ENCODE measurements at regions not wholly inside any gene's neighbourhood (a gene's known extent, or its start where the extent isn't known, plus 50 kb on each side); places are given as distances from the start of the nearest gene placed in this dataset.

GRCh38 chr17:64736804-64737492 lies 74.8 kb upstream of the SMURF2 start:
- TF ChIP-seq REST (IDR thresholded peaks at IDR 0.05; ENCODE audit: unreplicated experiment), result no peak
- TF ChIP-seq CTCF (conservative IDR thresholded peaks at IDR 0.05; ENCODE audit: low read depth in 2 of 2), result peak; percentile 63 to 72
- TF ChIP-seq ETS1 (IDR thresholded peaks at IDR 0.05), result no peak
- no peak for TF ChIP-seq POLR2AphosphoS5 (IDR thresholded peaks at IDR 0.05; ENCODE audit: low read depth)
- no peak for TF ChIP-seq EZH2 (IDR thresholded peaks at IDR 0.05; ENCODE audit: low read depth, unreplicated experiment)
- no peak for TF ChIP-seq EZH2phosphoT487 (IDR thresholded peaks at IDR 0.05; ENCODE audit: unreplicated experiment)
- no peak for TF ChIP-seq JUNB (IDR thresholded peaks at IDR 0.05; ENCODE audit: unreplicated experiment)
- no peak for TF ChIP-seq NANOG (IDR thresholded peaks at IDR 0.05; ENCODE audit: borderline replicate concordance)
- TF ChIP-seq ZNF114 (CRISPR knock-in tag; IDR thresholded peaks at IDR 0.05), result no peak
- TF ChIP-seq STAT1 (IDR thresholded peaks at IDR 0.05; ENCODE audit: unreplicated experiment), result no peak

All from GM23338 (cell line).